SK-N-SH (cell line): ENCODE measurements at regions not wholly inside any gene's neighbourhood (a gene's known extent, or its start where the extent isn't known, plus 50 kb on each side); places are given as distances from the start of the nearest gene placed in this dataset.

ENCODE experiments used
- CTCF ChIP-seq: fragments of 200-600 bp; sonication (generic); IDR thresholded peaks from 2 replicates; pipeline ENCODE4 v1.6.1; 2017; ENCODE audit warnings: antibody characterized with exemption, mild to moderate bottlenecking, moderate library complexity
- EP300 ChIP-seq, 2 experiments: IDR thresholded peaks; 2 replicates each; pipeline versions ENCODE4 v1.4.0 to v1.6.1; 2012; ENCODE audit warnings: borderline replicate concordance in 1 of 2, low read depth in 1 of 2, low read length in 1 of 2
- JUND ChIP-seq: IDR thresholded peaks from 2 replicates; pipeline ENCODE4 v1.4.0; 2012
- MXI1 ChIP-seq: IDR thresholded peaks from 2 replicates; pipeline ENCODE4 v1.6.1; 2012; ENCODE audit warnings: mild to moderate bottlenecking, low read depth, low read length, improper control_type of control experiment
- NFIC ChIP-seq: IDR thresholded peaks from 2 replicates; pipeline ENCODE4 v1.4.0; 2012; ENCODE audit warnings: borderline replicate concordance
- NRF1 ChIP-seq: IDR thresholded peaks from 2 replicates; pipeline ENCODE4 v1.6.1; 2012; ENCODE audit warnings: low read depth, mild to moderate bottlenecking, low read length
- POLR2AphosphoS5 ChIP-seq: IDR thresholded peaks from 2 replicates; pipeline ENCODE4 v1.6.1; 2012; ENCODE audit warnings: low read depth, low read length
- SIN3A ChIP-seq: IDR thresholded peaks from 2 replicates; pipeline ENCODE4 v1.6.1; 2012; ENCODE audit warnings: low read depth, mild to moderate bottlenecking, low read length, moderate library complexity, borderline replicate concordance
- USF1 ChIP-seq: IDR thresholded peaks from 2 replicates; pipeline ENCODE4 v1.4.0; 2012; ENCODE audit warnings: low read depth, borderline replicate concordance

- TF ChIP-seq CTCF (no peak), POLR2AphosphoS5 (no peak), NRF1 (no peak), EP300 (IDR thresholded peaks at IDR 0.05; ENCODE audit: borderline replicate concordance in 1 of 2, low read depth in 1 of 2, low read length in 1 of 2) (no peak), JUND (no peak), USF1 (no peak), MXI1 (no peak), SIN3A (no peak), NFIC (no peak)
These were observed 125.2 kb upstream of the EEF2KMT start for GRCh38 chr16:5222761-5223160.
